CD14-positive monocyte (primary cell): ENCODE measurements at regions not wholly inside any gene's neighbourhood (a gene's known extent, or its start where the extent isn't known, plus 50 kb on each side); places are given as distances from the start of the nearest gene placed in this dataset.

Experiments
- DNase-seq, 3 donors: peaks; one replicate each; pipeline ENCODE4 v3.0.0-alpha.2; 2011 to 2022
- H2AFZ ChIP-seq: 2 replicates; pipeline ENCODE4 v1.6.0; 2012; ENCODE audit warnings: mild to moderate bottlenecking, low read depth, low read length, inconsistent platforms; ENCODE audit not compliant: insufficient read depth, poor library complexity, severe bottlenecking
- H3K27ac ChIP-seq, 2 donors: 1 replicate in 1 of 2; 2 replicates in 1 of 2; pipeline ENCODE4 v1.5.1; 2012 to 2013; ENCODE audit warnings: low read length in 2 of 2, control low read depth in 1 of 2, inconsistent platforms in 1 of 2, low read depth in 1 of 2, mild to moderate bottlenecking in 1 of 2
- H3K27me3 ChIP-seq, 2 donors: one replicate each; pipeline versions ENCODE4 v1.6.0 to v1.6.1; 2011 to 2013; ENCODE audit warnings: low read length in 2 of 2; ENCODE audit not compliant: control insufficient read depth in 2 of 2, insufficient read depth in 2 of 2
- H3K36me3 ChIP-seq, 2 donors: replicated peaks in 1 of 2; 1 replicate in 1 of 2; 2 replicates in 1 of 2; pipeline versions ENCODE4 v1.5.1 to v1.6.1; 2012 to 2013; ENCODE audit warnings: low read length in 2 of 2, control low read depth in 1 of 2, inconsistent platforms in 1 of 2, mild to moderate bottlenecking in 1 of 2; ENCODE audit not compliant: insufficient read depth in 2 of 2, control insufficient read depth in 1 of 2
- H3K4me1 ChIP-seq, 2 donors: 1 replicate in 1 of 2; 2 replicates in 1 of 2; pipeline versions ENCODE4 v1.5.1 to v1.6.1; 2012 to 2013; ENCODE audit warnings: low read length in 2 of 2, control low read depth in 1 of 2, inconsistent platforms in 1 of 2, mild to moderate bottlenecking in 1 of 2, moderate library complexity in 1 of 2; ENCODE audit not compliant: insufficient read depth in 2 of 2, control insufficient read depth in 1 of 2
- H3K4me2 ChIP-seq: replicated peaks from 2 replicates; pipeline ENCODE3; 2012; ENCODE audit warnings: low read length, moderate library complexity, mild to moderate bottlenecking; ENCODE audit not compliant: poor library complexity, severe bottlenecking; ENCODE audit errors: extremely low read depth
- H3K4me3 ChIP-seq, 3 experiments: fragments of 200-600 bp in 1 of 3; sonication (generic) in 1 of 3; replicated peaks in 1 of 3; 1 replicate in 2 of 3; 2 replicates in 1 of 3; pipeline ENCODE4 v1.5.1; 2011 to 2013; ENCODE audit warnings: low read length in 3 of 3, mild to moderate bottlenecking in 3 of 3, control low read depth in 2 of 3, low read depth in 2 of 3, inconsistent platforms in 1 of 3, moderate library complexity in 1 of 3
- H3K79me2 ChIP-seq: 2 replicates; pipeline ENCODE4 v1.6.0; 2012; ENCODE audit warnings: mild to moderate bottlenecking, control low read depth, inconsistent platforms, low read length, moderate library complexity; ENCODE audit not compliant: insufficient read depth
- H3K9ac ChIP-seq: 2 replicates; pipeline ENCODE4 v1.6.0; 2017; ENCODE audit warnings: low read length, mild to moderate bottlenecking; ENCODE audit not compliant: insufficient read depth, poor library complexity, severe bottlenecking
- H3K9me3 ChIP-seq, 2 donors: replicated peaks in 1 of 2; 1 replicate in 1 of 2; 2 replicates in 1 of 2; pipeline versions ENCODE4 v1.5.1 to v1.6.1; 2012 to 2013; ENCODE audit warnings: low read length in 2 of 2, control low read depth in 1 of 2; ENCODE audit not compliant: control insufficient read depth in 1 of 2, insufficient read depth in 1 of 2
- H4K20me1 ChIP-seq: 2 replicates; pipeline ENCODE4 v1.6.0; 2012; ENCODE audit warnings: mild to moderate bottlenecking, low read length, control low read depth, moderate library complexity; ENCODE audit not compliant: insufficient read depth
- H3K27ac Mint-ChIP-seq, 7 donors: one replicate each; pipeline ENCODE4 v1.8.0; 2020; ENCODE audit warnings: mild to moderate bottlenecking in 7 of 7, mixed read lengths in 7 of 7, moderate library complexity in 6 of 7, inconsistent platforms in 2 of 7
- H3K27me3 Mint-ChIP-seq, 3 donors: one replicate each; pipeline ENCODE4 v1.8.0; 2021 to 2022; ENCODE audit warnings: low read depth in 3 of 3, mild to moderate bottlenecking in 3 of 3, mixed read lengths in 3 of 3, moderate library complexity in 3 of 3, inconsistent platforms in 1 of 3
- H3K36me3 Mint-ChIP-seq, 2 donors: one replicate each; pipeline ENCODE4 v1.8.0; 2020; ENCODE audit warnings: mixed read lengths in 2 of 2, inconsistent platforms in 1 of 2, mild to moderate bottlenecking in 1 of 2
- H3K4me1 Mint-ChIP-seq: one replicate; pipeline ENCODE4 v1.8.0; 2020; ENCODE audit warnings: mild to moderate bottlenecking, mixed read lengths
- H3K4me3 Mint-ChIP-seq, 2 donors: one replicate each; pipeline ENCODE4 v1.8.0; 2020; ENCODE audit warnings: mild to moderate bottlenecking in 2 of 2, mixed read lengths in 2 of 2, moderate library complexity in 1 of 2
- H3K9me3 Mint-ChIP-seq, 7 donors: one replicate each; pipeline ENCODE4 v1.8.0; 2020 to 2022; ENCODE audit warnings: mixed read lengths in 7 of 7, mild to moderate bottlenecking in 6 of 7, moderate library complexity in 6 of 7, inconsistent platforms in 2 of 7
- CTCF ChIP-seq: fragments of 200-600 bp; IDR thresholded peaks from one replicate; pipeline ENCODE4 v1.8.0; 2022; ENCODE audit warnings: antibody characterized with exemption, mild to moderate bottlenecking
- WGBS: methylation state at CpG from one replicate; pipeline ENCODE4 v1.1.5; 2013; ENCODE audit warnings: missing lambda C conversion rate; ENCODE audit not compliant: insufficient coverage; 5-methylcytosine and 5-hydroxymethylcytosine counted together
- intact Hi-C, 2 donors: fragments of 100-400 bp; cut with micrococcal nuclease; formaldehyde crosslinking; loops; one replicate each; pipeline versions ENCODE4 v1.15.0 to v1.15.1; 2023

- no peak overlapping the region for H3K9ac ChIP-seq
- H3K9me3 ChIP-seq, result peaks cover 6 to 11% of the 10 kb centered on the region in 2 donors
- Mint-ChIP-seq H3K4me3 (no peak overlapping the region), H3K27ac (no peak overlapping the region), H3K36me3 (no peaks in the 10 kb centered on the region), H3K4me1 (no peaks in the 10 kb centered on the region), H3K9me3 (peaks cover 4 to 15% (median 9%) of the 10 kb centered on the region in 7 donors), H3K27me3 (no peaks in the 10 kb centered on the region)
- H3K79me2 ChIP-seq, result no peaks in the 10 kb centered on the region
- no peaks in the 10 kb centered on the region for H3K36me3 ChIP-seq
- no peak for TF ChIP-seq CTCF
- H3K4me2 ChIP-seq, result no peak overlapping the region
- no peak overlapping the region for H3K27ac ChIP-seq
- WGBS, result no CpG with 5 or more reads among the region's 1 CpG
- no peaks in the 10 kb centered on the region for H4K20me1 ChIP-seq
- H2AFZ ChIP-seq, result no peak overlapping the region
- H3K4me3 ChIP-seq, result no peak overlapping the region
- intact Hi-C loops, result no loop called here
- no peak for DNase-seq
- no peaks in the 10 kb centered on the region for H3K27me3 ChIP-seq
- H3K4me1 ChIP-seq, result no peaks in the 10 kb centered on the region
Measured at GRCh38 chr3:7813365-7813764, 688.3 kb upstream of the LMCD1 start.

- no peak overlapping the region for H2AFZ ChIP-seq
- Mint-ChIP-seq H3K9me3 (peaks cover 0 to 13% (median 2%) of the 10 kb centered on the region in 7 donors), H3K27ac (no peak overlapping the region), H3K4me3 (no peak overlapping the region), H3K27me3 (no peaks in the 10 kb centered on the region), H3K36me3 (no peaks in the 10 kb centered on the region), H3K4me1 (no peaks in the 10 kb centered on the region)
- no peak overlapping the region for H3K4me3 ChIP-seq
- H3K9ac ChIP-seq, result no peak overlapping the region
- no peaks in the 10 kb centered on the region for H3K27me3 ChIP-seq
- no peaks in the 10 kb centered on the region for H3K4me1 ChIP-seq
- no peak for TF ChIP-seq CTCF
- intact Hi-C loops, result no loop called here
- no peaks in the 10 kb centered on the region for H3K36me3 ChIP-seq
- DNase-seq, result no peak
- no peaks in the 10 kb centered on the region for H4K20me1 ChIP-seq
- no peak overlapping the region for H3K27ac ChIP-seq
- 89% methylated on average over 3 of the region's 3 CpGs for WGBS
- H3K4me2 ChIP-seq, result no peak overlapping the region
- no peaks in the 10 kb centered on the region for H3K79me2 ChIP-seq
- no peaks in the 10 kb centered on the region for H3K9me3 ChIP-seq
Measured at GRCh38 chr3:7817239-7817638, 684.4 kb upstream of the LMCD1 start.
